ENCODE measurements at regions not wholly inside any gene's neighbourhood (a gene's known extent, or its start where the extent isn't known, plus 50 kb on each side); places are given as distances from the start of the nearest gene placed in this dataset.

DNA sequence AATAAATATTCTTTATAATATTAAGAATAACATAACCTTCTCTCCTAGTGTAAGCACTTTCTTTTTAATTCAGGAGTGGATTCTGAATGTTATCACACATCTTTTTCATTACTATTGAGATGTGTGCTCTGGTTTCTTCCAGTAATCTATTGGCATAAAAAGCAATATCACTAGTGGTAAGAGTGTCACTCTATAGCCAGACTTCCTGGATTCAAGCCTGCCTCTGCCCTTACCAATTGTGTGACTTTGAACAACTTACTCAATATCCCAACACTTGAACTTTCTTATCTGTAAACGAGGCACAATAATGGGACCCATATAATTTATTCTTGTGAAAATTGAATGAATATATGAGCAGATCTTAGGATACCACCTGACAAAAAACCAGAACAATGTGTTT lies 71.0 kb downstream of the SEM1 start:
- TF ChIP-seq, protein P1, sequence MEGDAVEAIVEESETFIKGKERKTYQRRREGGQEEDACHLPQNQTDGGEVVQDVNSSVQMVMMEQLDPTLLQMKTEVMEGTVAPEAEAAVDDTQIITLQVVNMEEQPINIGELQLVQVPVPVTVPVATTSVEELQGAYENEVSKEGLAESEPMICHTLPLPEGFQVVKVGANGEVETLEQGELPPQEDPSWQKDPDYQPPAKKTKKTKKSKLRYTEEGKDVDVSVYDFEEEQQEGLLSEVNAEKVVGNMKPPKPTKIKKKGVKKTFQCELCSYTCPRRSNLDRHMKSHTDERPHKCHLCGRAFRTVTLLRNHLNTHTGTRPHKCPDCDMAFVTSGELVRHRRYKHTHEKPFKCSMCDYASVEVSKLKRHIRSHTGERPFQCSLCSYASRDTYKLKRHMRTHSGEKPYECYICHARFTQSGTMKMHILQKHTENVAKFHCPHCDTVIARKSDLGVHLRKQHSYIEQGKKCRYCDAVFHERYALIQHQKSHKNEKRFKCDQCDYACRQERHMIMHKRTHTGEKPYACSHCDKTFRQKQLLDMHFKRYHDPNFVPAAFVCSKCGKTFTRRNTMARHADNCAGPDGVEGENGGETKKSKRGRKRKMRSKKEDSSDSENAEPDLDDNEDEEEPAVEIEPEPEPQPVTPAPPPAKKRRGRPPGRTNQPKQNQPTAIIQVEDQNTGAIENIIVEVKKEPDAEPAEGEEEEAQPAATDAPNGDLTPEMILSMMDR (IDR thresholded peaks at IDR 0.05): no peak
- Mint-ChIP-seq H3K27me3 (ENCODE audit: low read depth) (no peaks in the 10 kb centered on the region), H3K9me3 (ENCODE audit: low read depth) (no peaks in the 10 kb centered on the region), H3K27ac (ENCODE audit: unreplicated experiment) (no peak overlapping the region), H3K4me3 (ENCODE audit: unreplicated experiment) (no peak overlapping the region), H3K36me3 (ENCODE audit: low read depth) (peaks cover 1% of the 10 kb centered on the region), H3K4me1 (ENCODE audit: low read depth) (peaks cover 16% of the 10 kb centered on the region)
- no peak for DNase-seq (ENCODE audit: low spot score)

DNA sequence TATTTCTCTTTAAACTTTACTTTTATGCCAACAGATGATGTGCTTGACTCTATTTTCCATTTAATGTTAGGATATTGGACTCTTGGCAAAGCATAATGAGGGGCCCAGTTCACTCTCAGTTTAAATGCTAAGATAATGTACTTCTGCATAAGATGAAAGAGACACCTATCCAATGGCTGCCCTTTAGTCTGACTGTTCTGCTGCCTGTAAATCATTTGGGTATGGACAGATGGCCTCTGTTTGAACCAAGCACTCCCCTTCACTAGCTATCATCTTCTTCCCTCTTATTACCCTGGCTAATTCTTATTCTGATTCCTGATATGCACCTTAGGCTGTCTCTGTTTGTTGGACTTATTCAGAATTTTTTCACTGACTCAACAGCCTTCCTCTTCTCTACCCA lies 72.1 kb downstream of the SEM1 start:
- H3K27ac Mint-ChIP-seq (ENCODE audit: unreplicated experiment): no peak overlapping the region
- H3K27me3 Mint-ChIP-seq (ENCODE audit: low read depth): no peaks in the 10 kb centered on the region
- TF ChIP-seq, protein P1 (IDR thresholded peaks at IDR 0.05): no peak
- H3K36me3 Mint-ChIP-seq (ENCODE audit: low read depth): peaks cover under 1% of the 10 kb centered on the region
- H3K4me3 Mint-ChIP-seq (ENCODE audit: unreplicated experiment): no peak overlapping the region
- peaks cover 16% of the 10 kb centered on the region for H3K4me1 Mint-ChIP-seq (ENCODE audit: low read depth)
- H3K9me3 Mint-ChIP-seq (ENCODE audit: low read depth): no peaks in the 10 kb centered on the region
- DNase-seq (ENCODE audit: low spot score): no peak

- H3K4me1 Mint-ChIP-seq (ENCODE audit: low read depth): peaks cover 16% of the 10 kb centered on the region
- H3K27ac Mint-ChIP-seq (ENCODE audit: unreplicated experiment): no peak overlapping the region
- H3K9me3 Mint-ChIP-seq (ENCODE audit: low read depth): no peaks in the 10 kb centered on the region
- no peaks in the 10 kb centered on the region for H3K36me3 Mint-ChIP-seq (ENCODE audit: low read depth)
- DNase-seq (ENCODE audit: low spot score): no peak
- TF ChIP-seq, protein P1 (IDR thresholded peaks at IDR 0.05): no peak
- H3K27me3 Mint-ChIP-seq (ENCODE audit: low read depth): no peaks in the 10 kb centered on the region
- no peak overlapping the region for H3K4me3 Mint-ChIP-seq (ENCODE audit: unreplicated experiment)
Measured at GRCh38 chr7:96636979-96637378, 72.7 kb downstream of the SEM1 start.

DNA sequence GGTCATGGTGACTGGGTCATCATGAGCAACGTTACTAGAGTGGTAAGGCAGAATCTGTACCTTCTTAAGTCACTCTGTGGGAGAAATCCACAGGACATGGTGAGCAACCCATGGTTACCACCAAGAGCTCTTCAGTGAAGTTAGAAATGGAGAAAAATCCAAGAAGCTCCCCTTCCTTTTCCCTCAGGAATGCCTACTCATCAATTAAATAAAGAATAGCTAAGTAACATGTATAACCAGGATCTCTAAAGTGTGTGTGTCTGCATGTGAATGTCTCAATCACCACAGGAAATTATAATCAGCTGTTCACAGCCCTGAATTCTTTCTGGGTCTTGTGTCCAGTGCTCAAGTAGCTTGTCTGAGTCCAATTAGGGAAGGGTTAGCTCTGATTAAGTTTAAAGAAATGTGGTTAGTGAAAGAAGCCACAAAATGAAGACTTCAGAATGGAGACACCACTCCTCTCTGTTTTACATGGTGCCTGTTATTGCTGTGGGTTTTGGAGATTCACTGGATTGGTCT lies 73.2 kb downstream of the SEM1 start:
- H3K27me3 Mint-ChIP-seq (ENCODE audit: low read depth): no peaks in the 10 kb centered on the region
- no peaks in the 10 kb centered on the region for H3K9me3 Mint-ChIP-seq (ENCODE audit: low read depth)
- H3K27ac Mint-ChIP-seq (ENCODE audit: unreplicated experiment): peak overlapping the region; percentile 6
- no peak for DNase-seq (ENCODE audit: low spot score)
- H3K36me3 Mint-ChIP-seq (ENCODE audit: low read depth): no peaks in the 10 kb centered on the region
- no peak overlapping the region for H3K4me3 Mint-ChIP-seq (ENCODE audit: unreplicated experiment)
- TF ChIP-seq, protein P1 (IDR thresholded peaks at IDR 0.05): no peak
- peaks cover 16% of the 10 kb centered on the region for H3K4me1 Mint-ChIP-seq (ENCODE audit: low read depth)

- Mint-ChIP-seq H3K9me3 (ENCODE audit: low read depth) (peaks cover 23% of the 10 kb centered on the region), H3K4me1 (ENCODE audit: low read depth) (no peaks in the 10 kb centered on the region), H3K27me3 (ENCODE audit: low read depth) (no peaks in the 10 kb centered on the region), H3K4me3 (ENCODE audit: unreplicated experiment) (no peak overlapping the region), H3K36me3 (ENCODE audit: low read depth) (peaks cover 6% of the 10 kb centered on the region), H3K27ac (ENCODE audit: unreplicated experiment) (no peak overlapping the region)
- TF ChIP-seq, protein P1 (IDR thresholded peaks at IDR 0.05): no peak
- DNase-seq (ENCODE audit: low spot score): no peak
Measured at GRCh38 chr7:96629884-96630283, 79.8 kb downstream of the SEM1 start.
